ENCODE measurements at regions not wholly inside any gene's neighbourhood (a gene's known extent, or its start where the extent isn't known, plus 50 kb on each side); places are given as distances from the start of the nearest gene placed in this dataset.

DNA sequence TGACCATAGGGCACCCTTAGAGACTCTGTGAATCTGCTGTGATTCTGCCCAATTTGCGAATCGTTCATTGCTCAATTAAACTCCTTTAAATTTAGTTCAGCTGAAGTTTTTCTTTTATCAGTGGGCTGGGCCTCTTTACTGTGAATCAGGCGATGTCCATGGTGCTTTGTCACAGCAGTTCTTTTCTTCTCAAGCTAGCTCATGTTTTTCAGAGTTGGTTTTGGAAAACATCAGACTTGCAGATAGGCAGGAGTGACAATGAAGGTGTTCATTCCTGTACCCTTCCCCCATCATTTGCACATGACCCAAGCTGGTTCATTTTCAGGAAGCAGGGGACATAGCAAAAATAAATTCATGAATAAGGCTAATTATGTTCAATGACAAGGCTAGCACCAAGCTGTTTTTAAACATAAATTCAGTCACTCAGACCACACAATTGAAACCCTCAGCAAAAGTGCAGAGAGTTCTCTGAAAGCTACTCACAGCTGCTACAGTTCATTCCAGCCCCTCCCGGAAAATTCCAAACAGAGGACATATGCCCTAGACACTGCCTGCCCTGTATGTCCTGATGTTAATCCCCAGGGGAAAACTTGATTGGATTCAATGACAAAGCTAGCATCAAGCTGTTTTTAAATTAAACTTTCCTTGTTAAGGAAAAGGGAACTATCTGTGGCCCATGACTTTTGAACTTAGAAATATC lies 383.3 kb downstream of the C12orf75 start:
- peaks cover 8% of the 10 kb centered on the region for H3K9me3 ChIP-seq (ENCODE audit: control insufficient read depth, low read length)
- H3K4me1 ChIP-seq (ENCODE audit: control insufficient read depth, insufficient read depth, low read length), result peaks cover 11% of the 10 kb centered on the region
- WGBS, 2 experiments (ENCODE audit: insufficient coverage in 1 of 2, insufficient read length in 1 of 2), result 91 to 94% methylated on average over 4 of the region's 4 CpGs
- no peak for TF ChIP-seq CTCF (conservative IDR thresholded peaks at IDR 0.05)
- no peak overlapping the region for H3K9ac ChIP-seq (ENCODE audit: extremely low read depth, low read length, poor library complexity, severe bottlenecking)
- no peak for DNase-seq
- Mint-ChIP-seq H3K27me3 (ENCODE audit: insufficient read depth) (peaks cover 6% of the 10 kb centered on the region), H3K27ac (no peak overlapping the region), H3K9me3 (no peaks in the 10 kb centered on the region), H3K36me3 (ENCODE audit: low read depth) (no peaks in the 10 kb centered on the region), H3K4me1 (peaks cover 40% of the 10 kb centered on the region), H3K4me3 (no peak overlapping the region)
- H3K4me3 ChIP-seq (ENCODE audit: low read length), result peak overlapping the region; percentile 4
- no peaks in the 10 kb centered on the region for H3K27me3 ChIP-seq (ENCODE audit: control insufficient read depth, insufficient read depth, low read length, poor library complexity, severe bottlenecking)
- no peak overlapping the region for H3K27ac ChIP-seq (ENCODE audit: low read depth, low read length)
- no peaks in the 10 kb centered on the region for H3K36me3 ChIP-seq (ENCODE audit: control insufficient read depth, insufficient read depth, low read length)

GRCh38 chr12:105716621-105717020 lies 386.1 kb downstream of the C12orf75 start:
- H3K36me3 Mint-ChIP-seq (ENCODE audit: low read depth), result no peaks in the 10 kb centered on the region
- Histone ChIP-seq H3K4me3 (ENCODE audit: low read length) (no peak overlapping the region), H3K27ac (ENCODE audit: low read depth, low read length) (no peak overlapping the region), H3K9me3 (ENCODE audit: control insufficient read depth, low read length) (peaks cover 8% of the 10 kb centered on the region), H3K9ac (ENCODE audit: extremely low read depth, low read length, poor library complexity, severe bottlenecking) (no peak overlapping the region), H3K27me3 (ENCODE audit: control insufficient read depth, insufficient read depth, low read length, poor library complexity, severe bottlenecking) (no peaks in the 10 kb centered on the region), H3K4me1 (ENCODE audit: control insufficient read depth, insufficient read depth, low read length) (peaks cover 11% of the 10 kb centered on the region), H3K36me3 (ENCODE audit: control insufficient read depth, insufficient read depth, low read length) (no peaks in the 10 kb centered on the region)
- H3K4me1 Mint-ChIP-seq, result peaks cover 46% of the 10 kb centered on the region
- WGBS, 2 experiments (ENCODE audit: insufficient coverage in 1 of 2, insufficient read length in 1 of 2), result 57 to 63% methylated on average over 5 of the region's 5 CpGs
- H3K27me3 Mint-ChIP-seq (ENCODE audit: insufficient read depth), result peaks cover 7% of the 10 kb centered on the region
- DNase-seq, result peak; percentile 86
- H3K9me3 Mint-ChIP-seq, result no peaks in the 10 kb centered on the region
- TF ChIP-seq CTCF (conservative IDR thresholded peaks at IDR 0.05), result no peak
- no peak overlapping the region for H3K4me3 Mint-ChIP-seq
- H3K27ac Mint-ChIP-seq, result peak overlapping the region; percentile 56

DNA sequence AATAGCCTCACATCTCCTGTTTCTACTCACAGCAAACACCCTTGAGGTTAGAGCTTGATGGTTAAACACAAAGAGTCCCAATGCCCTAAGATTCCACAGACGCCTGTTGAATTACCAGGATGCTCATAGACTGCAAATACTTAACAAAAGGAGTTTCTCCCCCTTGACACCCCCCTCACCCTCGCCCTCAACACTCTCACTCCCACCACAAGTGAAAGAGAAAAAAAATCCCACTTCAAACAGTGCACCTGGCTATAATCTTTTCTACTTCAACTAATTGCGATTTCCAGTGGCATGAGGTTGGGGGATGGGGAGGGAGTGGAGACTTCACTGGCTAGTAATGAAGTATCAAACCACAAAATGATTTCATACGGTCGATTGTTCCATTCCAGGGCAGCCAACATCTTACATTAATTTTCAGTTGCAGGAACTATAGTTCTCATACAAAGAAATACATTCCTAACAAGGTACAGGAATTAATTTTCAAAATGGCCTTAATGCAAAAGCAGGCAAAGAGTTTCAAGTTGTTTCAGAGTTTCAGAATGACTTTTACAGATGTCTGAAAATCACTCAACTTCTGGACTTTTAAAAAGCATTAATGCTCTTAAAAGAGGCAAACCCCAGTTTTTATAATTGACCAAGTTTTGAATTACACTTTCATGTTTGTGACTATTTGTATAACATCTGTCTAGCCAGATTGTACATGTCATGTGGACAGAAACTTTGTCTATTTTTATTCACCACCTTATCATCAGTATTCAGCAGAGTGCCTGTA lies 390.7 kb downstream of the C12orf75 start:
- H3K4me1 Mint-ChIP-seq, result peaks cover 19% of the 10 kb centered on the region
- Histone ChIP-seq H3K4me1 (ENCODE audit: control insufficient read depth, insufficient read depth, low read length) (peaks cover 5% of the 10 kb centered on the region), H3K4me3 (ENCODE audit: low read length) (no peak overlapping the region), H3K27ac (ENCODE audit: low read depth, low read length) (no peak overlapping the region), H3K27me3 (ENCODE audit: control insufficient read depth, insufficient read depth, low read length, poor library complexity, severe bottlenecking) (no peaks in the 10 kb centered on the region), H3K36me3 (ENCODE audit: control insufficient read depth, insufficient read depth, low read length) (no peaks in the 10 kb centered on the region), H3K9ac (ENCODE audit: extremely low read depth, low read length, poor library complexity, severe bottlenecking) (no peak overlapping the region), H3K9me3 (ENCODE audit: control insufficient read depth, low read length) (peaks cover 8% of the 10 kb centered on the region)
- TF ChIP-seq CTCF (conservative IDR thresholded peaks at IDR 0.05), result no peak
- no peak overlapping the region for H3K27ac Mint-ChIP-seq
- no peak for DNase-seq
- peaks cover 4% of the 10 kb centered on the region for H3K27me3 Mint-ChIP-seq (ENCODE audit: insufficient read depth)
- H3K9me3 Mint-ChIP-seq, result no peaks in the 10 kb centered on the region
- no peaks in the 10 kb centered on the region for H3K36me3 Mint-ChIP-seq (ENCODE audit: low read depth)
- WGBS, 2 experiments (ENCODE audit: insufficient coverage in 1 of 2, insufficient read length in 1 of 2), result 69 to 75% methylated on average over 3 to 5 of the region's 5 CpGs
- no peak overlapping the region for H3K4me3 Mint-ChIP-seq

Measured in endodermal cell (in vitro differentiated cells).